DMS79 treated with DMSO at 0.1 percent for 48 hours (cell line): ENCODE measurements at regions not wholly inside any gene's neighbourhood (a gene's known extent, or its start where the extent isn't known, plus 50 kb on each side); places are given as distances from the start of the nearest gene placed in this dataset.

Experiments
- DNase-seq: peaks from one replicate; lab custom pipeline; 2025; lab: John Stamatoyannopoulos, UW

DNA sequence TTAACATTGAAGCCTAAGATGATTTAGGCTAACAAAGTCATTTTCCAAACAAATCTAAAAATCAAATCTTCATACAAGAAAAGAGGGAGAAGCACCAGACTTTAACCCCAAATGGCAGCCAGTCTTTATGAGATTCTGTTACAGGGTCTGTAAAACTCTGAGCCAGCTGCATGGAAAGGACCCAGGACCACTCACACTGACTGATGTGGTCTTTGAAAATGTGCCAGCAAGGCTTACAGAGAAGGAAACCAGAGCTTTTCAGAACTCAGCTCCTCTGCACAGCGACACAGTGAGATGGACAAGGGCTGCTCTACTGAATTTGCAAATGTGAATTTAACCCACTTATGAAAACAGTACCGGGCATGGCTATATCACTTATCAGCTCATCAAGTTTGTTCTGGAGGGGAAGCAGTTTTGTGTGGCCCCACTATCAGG lies 98.8 kb upstream of the SERP2 start:
- DNase-seq: no peak

DNA sequence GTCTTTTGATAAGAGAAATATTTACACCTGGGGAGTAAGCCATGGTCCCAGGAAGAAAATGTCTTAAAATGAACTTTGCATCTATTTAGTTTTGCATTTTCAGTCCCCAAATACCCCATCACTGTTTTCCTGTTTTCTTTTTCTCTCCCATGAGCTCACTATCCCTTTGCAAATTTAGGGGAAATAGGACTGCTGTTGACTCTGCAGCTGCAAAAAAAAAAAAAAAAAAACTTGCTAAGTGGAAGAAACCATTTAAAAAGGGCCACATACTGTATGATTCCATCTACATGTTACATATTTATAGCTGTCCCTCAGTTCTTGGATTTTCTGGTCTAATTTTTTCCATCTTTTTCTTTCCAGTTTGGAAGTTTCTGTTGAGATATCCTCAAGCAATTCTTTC lies 98.2 kb upstream of the SERP2 start:
- no peak for DNase-seq

DNA sequence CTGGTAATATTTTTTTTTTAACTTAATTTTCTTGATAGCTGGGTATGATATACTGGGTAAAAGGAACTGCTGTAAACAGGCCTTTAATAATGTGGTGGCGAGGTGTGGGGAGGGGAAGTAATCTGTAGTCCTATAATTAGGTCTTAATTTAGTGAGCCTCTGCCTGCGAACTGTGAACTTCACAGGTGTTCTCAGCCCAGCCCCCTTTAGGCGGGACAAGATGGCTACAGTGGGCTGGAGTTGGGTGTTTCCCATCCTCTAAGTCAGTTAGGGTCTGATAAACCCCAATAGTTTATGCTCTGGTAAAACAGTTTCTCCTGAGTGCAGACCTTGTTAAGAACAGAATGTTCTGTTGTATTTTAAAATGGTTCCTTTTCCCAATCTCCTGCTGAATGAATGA lies 97.6 kb upstream of the SERP2 start:
- DNase-seq: no peak

DNA sequence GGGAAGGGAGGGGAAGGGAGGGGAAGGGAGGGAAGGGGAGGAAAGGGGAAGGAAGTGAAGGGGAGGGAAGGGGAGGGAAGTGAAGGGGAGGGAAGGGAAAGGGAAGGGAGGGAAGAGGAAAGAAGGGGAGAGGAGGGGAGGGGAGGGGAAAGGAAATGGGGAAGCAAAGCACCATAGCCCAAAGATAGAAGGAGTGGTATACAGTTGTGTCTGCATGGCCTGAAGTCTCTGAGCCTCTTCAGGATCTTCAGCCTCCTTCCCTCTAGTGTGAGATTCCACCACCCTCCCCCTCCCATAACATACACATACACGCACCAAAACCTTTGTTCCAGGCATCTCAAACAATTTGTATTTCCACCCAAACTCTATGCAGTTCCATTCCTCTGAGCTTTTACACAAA lies 96.2 kb upstream of the SERP2 start:
- no peak for DNase-seq

DNA sequence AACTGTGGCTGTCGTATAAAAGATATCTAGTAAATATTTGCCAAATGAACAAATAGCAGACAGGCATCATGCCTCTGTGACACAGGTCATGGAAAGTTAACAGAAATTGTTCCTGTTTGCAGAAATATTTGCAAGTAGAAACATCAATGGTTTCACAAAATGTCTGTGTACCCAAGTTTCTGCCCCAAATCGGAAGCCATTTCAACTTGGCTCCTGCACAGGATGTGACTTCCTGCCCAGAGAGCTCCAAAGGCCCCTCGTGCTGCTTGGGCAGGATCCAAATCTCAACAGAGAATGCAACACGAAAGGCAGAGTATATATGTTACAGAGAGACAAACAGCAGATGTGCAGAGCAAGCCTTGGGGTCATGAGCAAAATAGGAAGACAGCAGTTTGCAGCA lies 95.5 kb upstream of the SERP2 start:
- no peak for DNase-seq

DNA sequence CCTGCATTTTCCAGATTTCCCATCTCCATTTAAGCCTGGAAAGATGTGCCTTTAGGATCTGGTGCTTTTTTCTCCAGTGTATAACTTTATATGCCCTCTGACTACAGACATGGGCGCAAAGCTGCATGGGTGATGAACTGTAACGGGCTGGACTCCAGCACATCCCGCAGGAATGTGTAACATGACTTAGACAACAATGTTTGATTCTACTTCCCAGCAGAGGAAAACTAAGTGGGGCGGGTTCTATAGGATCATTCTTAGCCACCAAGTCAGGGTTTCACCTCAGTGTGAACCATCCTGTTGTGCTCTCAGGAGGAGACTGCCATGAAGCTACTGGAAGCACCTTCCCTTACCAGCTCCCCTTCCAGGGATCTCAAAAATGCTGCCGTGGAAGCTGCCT lies 93.2 kb upstream of the SERP2 start:
- no peak for DNase-seq

DNA sequence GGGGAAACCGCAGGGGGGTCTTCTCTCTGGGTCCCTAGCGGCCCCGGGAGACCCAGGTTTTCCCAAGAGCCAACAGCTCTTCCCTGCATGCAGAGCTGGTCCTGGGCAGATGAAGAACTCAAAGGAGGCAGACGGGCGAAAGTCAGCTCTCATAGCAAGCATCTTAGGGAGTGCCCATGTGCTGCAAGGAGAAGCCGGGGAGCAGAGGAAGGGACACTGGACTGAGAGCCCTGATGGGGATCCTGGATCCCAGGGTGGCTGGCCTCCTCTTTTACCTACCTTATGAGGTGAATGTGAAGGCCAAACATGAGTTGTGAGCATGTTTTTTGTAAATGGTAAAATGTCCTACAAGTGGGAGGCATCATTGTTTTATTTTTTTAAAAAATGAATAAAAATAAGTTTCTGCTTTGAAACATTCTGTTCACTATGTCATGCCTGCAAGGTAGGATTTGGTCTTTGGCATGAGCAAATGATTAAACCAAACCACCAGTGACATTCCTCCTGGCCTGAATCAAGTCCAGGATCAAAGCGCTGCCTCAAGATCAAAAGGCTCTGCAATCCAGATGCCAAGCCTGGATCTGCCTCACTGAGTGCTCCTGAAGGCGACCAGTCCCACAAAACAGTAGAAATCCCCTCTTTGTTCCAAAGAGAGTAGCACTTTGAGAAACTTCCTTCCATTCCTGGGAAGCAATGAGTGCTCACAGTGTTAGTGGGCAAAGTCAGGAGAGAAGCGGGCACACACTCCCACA lies 92.2 kb upstream of the SERP2 start:
- no peak for DNase-seq

DNA sequence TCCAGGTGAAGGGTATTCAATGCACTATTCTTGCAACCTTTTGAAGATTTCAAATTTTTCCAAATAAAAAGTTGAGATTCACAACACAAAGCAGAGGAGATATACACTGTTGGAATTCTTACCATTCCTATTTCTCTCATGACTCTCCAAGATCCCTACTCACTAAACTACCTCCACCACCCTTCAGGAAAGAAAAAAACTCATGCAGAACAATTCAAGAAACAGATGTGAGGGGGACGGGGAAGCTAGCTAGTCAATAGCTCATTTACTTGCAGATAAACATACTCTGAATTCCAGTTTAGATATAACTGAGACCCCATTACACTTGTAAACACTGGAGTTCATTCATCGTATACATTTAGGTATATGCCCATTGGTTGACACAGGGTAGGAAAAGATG lies 90.0 kb upstream of the SERP2 start:
- no peak for DNase-seq

DNA sequence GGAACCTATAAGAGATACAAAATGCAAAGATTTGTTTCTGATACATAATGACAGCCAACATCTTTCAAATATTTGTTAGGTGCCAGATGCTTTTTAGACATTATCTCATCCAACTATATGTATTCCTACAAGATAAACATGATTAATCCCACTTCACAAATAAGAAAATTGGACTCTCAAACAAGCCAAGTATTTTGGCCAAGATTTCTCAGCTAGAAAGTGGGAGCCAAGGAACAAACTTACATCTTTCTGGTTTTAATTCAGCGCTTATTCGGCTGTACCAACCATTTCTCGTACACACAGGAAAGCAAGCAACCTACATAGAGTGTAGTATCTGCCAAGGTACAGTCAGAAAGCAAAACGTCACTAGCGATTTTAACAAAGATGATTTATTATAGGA lies 85.7 kb upstream of the SERP2 start:
- DNase-seq: no peak

DNA sequence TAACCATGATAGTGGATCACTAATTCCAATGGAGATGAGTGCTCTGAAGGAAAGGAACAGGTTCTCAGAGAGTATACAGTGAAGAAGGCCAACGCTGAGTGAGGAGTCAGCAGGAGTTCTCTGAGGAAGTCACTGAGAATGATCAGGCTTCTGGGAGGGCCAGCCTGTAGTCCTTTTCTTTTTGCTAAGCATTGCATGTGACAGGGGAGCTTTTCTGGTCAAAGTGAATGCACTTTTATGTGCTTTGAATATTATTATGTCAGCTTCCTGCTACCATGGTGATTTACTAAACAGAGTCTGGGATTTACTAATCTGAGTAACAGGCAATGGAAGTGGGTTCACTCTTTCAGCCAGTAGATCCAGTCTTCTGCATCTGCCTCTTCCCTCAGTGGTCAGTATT lies 81.1 kb upstream of the SERP2 start:
- DNase-seq: no peak

DNA sequence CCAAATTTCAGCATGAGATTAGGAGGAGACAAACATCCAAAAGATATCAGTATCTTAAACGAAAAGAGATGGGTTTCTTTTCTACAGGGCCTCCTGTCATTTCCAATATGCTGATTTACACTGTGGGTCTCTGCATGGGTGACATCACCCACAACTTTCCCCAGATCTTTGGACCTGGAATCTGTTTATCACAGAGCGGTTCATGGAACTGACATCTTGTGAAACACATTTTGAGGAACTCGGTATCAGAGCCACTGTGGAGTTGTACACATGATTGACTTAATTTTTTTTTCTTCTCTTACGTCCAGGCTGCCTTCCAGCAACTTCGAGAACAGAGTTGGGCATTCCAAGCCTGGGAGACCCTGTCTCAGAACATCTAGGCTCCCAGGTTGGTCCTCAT lies 80.2 kb upstream of the SERP2 start:
- no peak for DNase-seq

DNA sequence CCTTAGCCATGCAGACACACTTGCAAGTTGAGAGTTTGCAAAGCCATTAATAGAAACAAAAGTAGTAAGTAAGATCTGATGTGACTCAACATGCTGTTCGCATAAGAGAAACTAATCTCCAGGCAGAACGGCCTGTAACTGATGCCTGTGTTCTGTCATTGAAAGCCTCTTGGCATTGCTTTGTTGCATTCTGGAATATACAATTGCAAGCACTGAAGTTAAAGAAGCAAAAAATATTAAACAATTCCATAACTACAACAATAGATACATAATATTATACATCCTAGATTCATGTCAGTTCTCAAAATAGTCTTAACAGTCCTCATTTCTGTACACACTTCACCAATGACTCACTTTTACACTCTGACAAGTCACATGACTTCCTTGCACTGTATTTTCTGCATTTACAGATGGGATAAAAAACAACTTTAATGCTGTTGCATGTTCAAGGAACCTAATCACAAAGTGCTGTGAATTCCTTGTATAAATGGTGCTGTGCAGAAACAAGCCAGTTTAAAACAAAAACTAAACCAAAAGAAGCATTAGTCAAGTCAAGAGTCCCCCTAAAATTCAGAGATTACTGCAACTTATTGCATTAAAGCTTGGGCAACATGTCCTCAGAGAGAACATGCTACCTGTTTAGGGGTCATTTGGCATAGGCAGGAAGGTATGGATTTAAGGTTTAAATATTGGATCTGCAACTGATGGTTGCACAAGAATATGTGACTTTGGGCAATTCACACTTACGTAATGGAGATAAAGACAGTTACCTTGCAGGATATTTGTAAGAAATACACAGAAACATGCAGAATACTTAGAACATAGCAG lies 79.5 kb upstream of the SERP2 start:
- DNase-seq: no peak

DNA sequence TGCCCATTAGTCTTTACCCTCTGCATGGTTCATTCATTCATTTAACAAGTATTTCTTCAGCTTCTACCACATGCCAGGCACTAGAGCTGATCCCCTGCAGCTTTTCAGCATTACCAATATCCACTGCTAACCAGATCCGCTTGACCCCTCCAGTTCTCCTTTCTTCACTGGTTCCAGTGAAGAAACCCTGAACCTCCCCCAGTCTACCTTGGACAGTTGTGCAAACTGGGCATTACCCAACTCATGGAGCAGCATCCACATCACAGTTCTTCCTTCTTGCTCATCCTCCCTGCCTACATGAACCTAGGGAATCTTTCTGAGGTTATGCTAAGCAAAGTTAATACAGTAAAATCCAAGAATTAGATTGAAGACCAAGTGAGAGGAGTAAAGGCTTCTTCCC lies 78.7 kb upstream of the SERP2 start:
- DNase-seq: no peak

DNA sequence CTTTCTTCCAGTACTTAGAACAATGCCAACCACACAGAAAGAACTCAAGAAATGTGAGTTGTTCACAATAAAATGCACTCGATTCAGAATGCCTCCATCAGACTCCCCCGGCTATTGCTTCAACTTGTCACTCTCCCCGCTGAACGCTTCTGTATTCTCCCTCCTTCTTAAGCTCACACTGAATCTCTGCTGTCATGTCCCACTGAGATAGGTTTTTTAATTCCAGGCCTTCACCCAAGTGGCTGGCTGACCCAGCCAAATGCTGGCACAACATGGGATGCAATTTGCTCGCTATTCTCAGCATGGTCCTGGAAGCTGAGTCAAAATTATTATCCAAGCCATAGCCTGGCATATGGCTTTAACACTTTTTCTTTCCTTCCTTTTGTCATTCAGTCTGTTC lies 76.8 kb upstream of the SERP2 start:
- no peak for DNase-seq

DNA sequence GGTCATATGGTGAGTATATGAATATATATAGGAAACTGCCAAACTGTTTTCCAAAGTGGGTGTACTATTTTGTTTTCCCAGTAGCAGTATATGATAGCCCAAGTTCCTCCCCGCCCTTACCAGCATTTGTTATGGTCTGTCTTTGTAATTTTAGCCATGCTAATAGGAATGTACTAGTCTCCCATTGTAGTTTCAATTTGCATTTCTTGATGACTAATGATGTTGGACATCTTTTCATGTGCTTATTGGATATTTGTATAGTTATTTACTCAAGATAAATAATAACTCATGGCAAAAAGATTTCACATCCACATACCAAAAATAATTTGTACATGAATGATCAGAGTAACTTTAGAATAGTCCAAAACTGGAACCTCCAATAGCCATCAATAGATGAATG lies 75.3 kb upstream of the SERP2 start:
- no peak for DNase-seq

DNA sequence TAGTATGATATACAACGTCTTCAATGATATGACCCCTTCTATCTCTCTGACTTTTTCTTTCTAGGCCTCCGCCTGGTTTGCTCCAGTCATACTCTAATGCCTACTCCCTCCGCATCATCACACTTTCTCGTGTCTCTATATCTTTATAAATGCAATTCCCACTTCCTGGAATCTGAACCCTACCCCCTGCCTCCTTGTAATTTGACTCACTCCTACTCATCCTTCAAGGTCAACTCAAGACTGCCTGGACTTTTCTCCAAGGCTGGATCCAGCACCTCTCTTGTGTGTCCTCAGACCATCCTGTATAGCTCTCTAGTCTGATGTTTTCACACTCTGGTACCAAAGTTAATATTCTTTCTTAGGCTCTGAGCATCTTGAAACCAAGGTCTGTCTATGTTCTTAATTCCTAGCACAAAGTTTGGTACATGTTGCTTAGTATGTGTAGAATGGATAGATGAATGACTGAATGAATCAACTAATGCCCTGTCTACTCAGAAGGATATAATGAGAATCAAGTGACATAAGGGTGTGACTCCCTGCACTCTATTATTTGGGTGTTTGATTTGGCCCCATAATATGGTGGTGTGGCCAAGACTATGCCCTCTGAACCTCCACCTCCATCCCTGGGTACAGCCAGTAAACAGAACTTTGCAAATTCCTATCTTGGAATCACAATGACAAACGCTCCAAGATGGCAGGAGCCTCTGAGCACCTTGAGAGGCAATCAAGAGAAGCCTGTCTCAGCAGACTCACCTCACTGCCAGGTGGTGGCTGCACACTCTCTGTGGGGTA lies 74.3 kb upstream of the SERP2 start:
- no peak for DNase-seq

DNA sequence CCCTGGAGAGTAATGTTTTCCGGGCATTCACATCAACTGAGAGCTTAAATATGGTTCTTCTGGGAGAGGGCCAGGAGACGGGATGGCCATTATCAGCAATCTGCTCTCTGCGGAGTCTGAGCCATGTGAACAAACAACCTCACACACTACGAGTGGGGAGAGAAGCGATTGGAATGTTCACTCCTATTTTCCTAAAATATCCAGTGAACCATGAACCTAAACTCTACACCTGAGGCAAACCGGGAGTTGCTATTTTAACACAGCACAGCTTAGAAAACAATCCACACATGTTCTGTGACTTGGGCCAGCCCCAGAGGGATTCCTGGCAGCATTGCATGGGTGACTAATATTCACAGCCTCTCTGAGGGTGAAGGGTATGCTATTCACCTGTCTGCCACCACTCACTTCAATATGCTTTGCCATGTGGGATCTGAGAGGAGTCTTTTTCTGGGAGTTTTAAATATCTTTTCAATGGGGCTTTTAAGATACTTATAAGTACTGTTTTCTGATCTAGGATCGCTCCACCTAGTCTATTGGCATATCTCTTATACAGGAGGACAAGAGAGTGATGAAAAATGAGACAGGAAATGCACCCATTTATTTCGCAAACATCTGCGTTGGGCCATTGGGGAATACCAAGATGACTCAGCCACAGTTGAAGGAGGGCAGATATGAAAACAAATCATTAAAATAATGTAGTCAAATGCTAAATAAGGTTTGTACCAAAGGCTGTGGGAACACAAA lies 72.6 kb upstream of the SERP2 start:
- DNase-seq: peak; percentile 78

DNA sequence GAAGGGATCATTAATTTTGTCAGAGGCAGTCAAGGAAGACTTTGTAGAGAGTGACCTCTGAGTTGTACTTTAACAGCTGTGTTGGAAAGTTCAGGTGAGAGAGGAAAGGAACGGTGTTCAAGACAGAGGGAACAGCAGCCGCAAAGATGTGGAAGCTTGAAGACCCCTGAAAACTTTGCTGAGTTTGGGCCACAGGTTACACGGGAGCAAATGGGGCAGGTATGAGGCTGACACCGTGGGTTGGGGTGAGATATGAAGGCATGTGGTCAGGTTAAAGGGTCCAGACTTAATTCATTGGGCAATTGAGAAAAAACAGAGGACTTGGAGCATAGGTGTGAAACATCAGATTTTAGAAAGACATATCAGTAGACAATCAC lies 72.0 kb upstream of the SERP2 start:
- DNase-seq: no peak

DNA sequence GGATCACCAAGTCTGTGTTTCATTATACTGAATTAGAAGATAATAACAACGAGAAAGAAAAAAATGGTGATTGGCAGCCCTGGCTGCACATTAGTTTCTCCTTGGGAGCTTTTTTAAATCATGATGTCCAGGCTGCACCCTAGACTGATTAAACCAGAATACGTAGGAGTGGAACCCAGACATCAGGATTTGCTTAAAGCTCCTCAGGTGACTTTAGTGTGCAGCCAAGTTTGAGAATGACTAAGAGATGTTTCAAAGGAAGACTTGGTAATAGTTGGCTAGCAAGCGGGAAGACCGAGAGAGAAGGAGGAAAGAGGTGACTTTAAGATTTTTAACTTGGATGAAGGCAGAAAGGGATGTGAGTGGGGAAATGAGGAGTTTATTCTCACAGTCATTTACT lies 71.4 kb upstream of the SERP2 start:
- no peak for DNase-seq

DNA sequence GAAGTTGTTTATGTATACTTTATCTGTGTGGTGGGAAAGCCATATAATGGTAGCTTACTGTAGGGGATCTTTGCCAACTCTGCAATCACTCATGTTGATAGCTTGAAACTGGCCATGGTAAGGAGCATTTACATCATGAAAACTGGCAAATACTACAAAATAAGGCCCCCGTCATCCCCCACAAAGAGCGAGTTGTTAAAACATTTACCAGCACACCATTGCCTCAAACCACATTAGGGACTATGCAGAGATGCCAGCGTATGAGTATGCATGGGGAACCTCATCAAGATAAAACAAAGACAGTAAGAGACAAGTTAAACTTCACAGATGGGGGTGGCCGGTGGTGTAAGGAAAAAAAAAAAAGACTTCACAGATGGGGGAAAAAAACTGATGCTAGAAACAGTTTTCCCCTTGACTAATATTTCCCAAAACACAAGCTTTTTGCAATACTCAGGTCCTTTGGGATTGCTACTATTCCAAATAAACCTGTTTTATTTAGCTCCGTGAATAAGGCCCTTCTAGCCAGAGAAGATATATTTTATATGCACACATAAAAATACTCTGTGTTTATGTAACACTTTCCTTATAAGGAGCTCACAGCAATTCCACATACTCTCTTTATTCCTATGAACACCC lies 70.6 kb upstream of the SERP2 start:
- DNase-seq: no peak

DNA sequence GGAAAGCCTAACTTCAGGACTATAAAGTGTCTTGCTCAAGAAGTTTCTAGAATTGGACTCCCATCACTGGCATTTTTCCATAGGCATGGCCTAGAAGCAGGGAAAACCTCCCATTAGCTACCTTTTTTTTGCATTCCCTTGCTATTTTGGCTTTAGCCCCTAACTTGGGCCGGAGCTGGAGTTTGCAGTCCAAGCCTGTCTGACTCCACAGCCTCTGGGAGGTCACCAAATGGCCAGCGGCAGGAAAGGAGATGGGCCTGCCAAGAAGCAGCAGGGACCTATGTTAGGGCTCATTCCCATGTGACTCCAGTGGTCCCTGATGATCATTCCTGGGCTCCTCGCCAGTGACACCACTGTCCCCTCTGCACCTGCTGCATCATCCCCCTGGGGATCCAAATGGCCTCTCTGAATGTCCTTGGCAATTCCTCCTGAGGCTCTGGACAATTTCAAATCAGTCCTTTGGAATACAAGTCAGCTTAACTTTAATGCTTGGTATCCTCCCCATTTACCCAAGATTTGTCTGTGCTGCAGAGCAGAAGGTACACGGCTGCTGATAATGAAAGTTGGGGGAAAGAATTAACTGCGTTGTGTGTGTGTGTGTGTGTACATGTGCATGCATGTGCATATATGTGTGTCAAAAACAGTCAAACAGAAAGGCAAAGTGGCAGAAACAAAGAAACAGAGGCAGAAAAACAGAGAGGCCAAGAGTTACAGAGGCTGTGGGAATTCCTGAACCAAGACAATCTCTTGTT lies 69.8 kb upstream of the SERP2 start:
- DNase-seq: no peak
